Left cardiac atrium (tissue), 4 donors: ENCODE measurements at regions not wholly inside any gene's neighbourhood (a gene's known extent, or its start where the extent isn't known, plus 50 kb on each side); places are given as distances from the start of the nearest gene placed in this dataset.

ENCODE experiments used
- ATAC-seq, 2 donors: fragments of 200-7000 bp; cut with Tn5 transposase; one replicate each; pipeline ENCODE4 v1.9.1; 2020; ENCODE audit warnings: mild to moderate bottlenecking in 2 of 2, moderate library complexity in 2 of 2
- DNase-seq: peaks from one replicate; pipeline ENCODE4 v3.0.0-alpha.2; 2020
- intact Hi-C, 2 donors: fragments of 100-400 bp; cut with DNase I; formaldehyde crosslinking; loops; one replicate each; pipeline versions ENCODE4 v1.14.1 to v1.15.1; 2022 to 2023
- donor health status: DM: no; HTN: yes; CAD: no.
- donor health status: DM: no; HTN: yes; CAD: no; lungs with severe emphysema.
- donor health status: DM: yes; HTN: yes; CAD: no.
- donor health status: Dilated cardiomyopathy.

GRCh38 chr13:62057286-62057685 is 641.6 kb upstream of the PCDH20 start:
- ATAC-seq = no peak
- intact Hi-C loops = no loop called here
- no peak for DNase-seq

GRCh38 chr13:62049992-62050391 is 634.3 kb upstream of the PCDH20 start:
- ATAC-seq = no peak
- no peak for DNase-seq
- intact Hi-C loops = no loop called here

- no peak for DNase-seq
- no peak for ATAC-seq
- intact Hi-C loops = no loop called here
These were observed 630.9 kb upstream of the PCDH20 start for GRCh38 chr13:62046512-62046911.

- DNase-seq (no peak), ATAC-seq (no peak)
- intact Hi-C loops = no loop called here
These were observed 628.0 kb upstream of the PCDH20 start for GRCh38 chr13:62043600-62043999.

GRCh38 chr13:62040806-62041205 is 625.2 kb upstream of the PCDH20 start:
- no peak for DNase-seq
- ATAC-seq = no peak
- intact Hi-C loops = no loop called here

- DNase-seq (no peak), ATAC-seq (no peak)
- intact Hi-C loops = no loop called here
These were observed 624.4 kb upstream of the PCDH20 start for GRCh38 chr13:62040078-62040477.

- DNase-seq = no peak
- no peak for ATAC-seq
- intact Hi-C loops = no loop called here
These were observed 622.6 kb upstream of the PCDH20 start for GRCh38 chr13:62038214-62038613.

- no peak for DNase-seq
- intact Hi-C loops = no loop called here
- ATAC-seq = no peak
These were observed 620.3 kb upstream of the PCDH20 start for GRCh38 chr13:62035981-62036380.

- no peak for ATAC-seq
- DNase-seq = no peak
- intact Hi-C loops = no loop called here
These were observed 618.3 kb upstream of the PCDH20 start for GRCh38 chr13:62033934-62034333.

GRCh38 chr13:62022369-62022768 is 606.7 kb upstream of the PCDH20 start:
- intact Hi-C loops = no loop called here
- DNase-seq (no peak), ATAC-seq (no peak)

GRCh38 chr13:62019858-62020257 is 604.2 kb upstream of the PCDH20 start:
- no peak for ATAC-seq
- intact Hi-C loops = no loop called here

GRCh38 chr13:62014299-62014698 is 598.6 kb upstream of the PCDH20 start:
- intact Hi-C loops = no loop called here
- no peak for DNase-seq
- ATAC-seq = no peak

More at GRCh38 chr13:62019858-62020257, 604.2 kb upstream of the PCDH20 start:
- DNase-seq = no peak

- no peak for DNase-seq
- no peak for ATAC-seq
- intact Hi-C loops = no loop called here
These were observed 587.8 kb upstream of the PCDH20 start for GRCh38 chr13:62003452-62003851.

GRCh38 chr13:61994174-61994573 is 578.5 kb upstream of the PCDH20 start:
- ATAC-seq = no peak
- intact Hi-C loops = no loop called here
- DNase-seq = no peak

GRCh38 chr13:61989978-61990377 is 574.3 kb upstream of the PCDH20 start:
- DNase-seq = no peak
- no peak for ATAC-seq
- intact Hi-C loops = no loop called here

GRCh38 chr13:61988810-61989209 is 573.2 kb upstream of the PCDH20 start:
- intact Hi-C loops = no loop called here
- DNase-seq (no peak), ATAC-seq (no peak)

GRCh38 chr13:61975001-61975400 is 559.4 kb upstream of the PCDH20 start:
- DNase-seq (no peak), ATAC-seq (no peak)
- intact Hi-C loops = no loop called here

- ATAC-seq = no peak
- intact Hi-C loops = no loop called here
- DNase-seq = no peak
These were observed 550.1 kb upstream of the PCDH20 start for GRCh38 chr13:61965756-61966155.

- intact Hi-C loops = no loop called here
These were observed 545.3 kb upstream of the PCDH20 start for GRCh38 chr13:61960981-61961380.

GRCh38 chr13:61954092-61954491 is 538.4 kb upstream of the PCDH20 start:
- no peak for DNase-seq
- intact Hi-C loops = loop anchor here in 1 of 2 donors (5.0 kb wide), 1 partner anchor 1327 kb away; no protein-coding TSS in a partner anchor
- ATAC-seq = no peak

More at GRCh38 chr13:61960981-61961380, 545.3 kb upstream of the PCDH20 start:
- ATAC-seq (no peak), DNase-seq (no peak)

GRCh38 chr13:61950828-61951227 is 535.2 kb upstream of the PCDH20 start:
- no peak for DNase-seq
- ATAC-seq = no peak
- intact Hi-C loops = loop anchor here in 1 of 2 donors (5.0 kb wide), 1 partner anchor 1324 kb away; no protein-coding TSS in a partner anchor

GRCh38 chr13:61944329-61944929 is 528.8 kb upstream of the PCDH20 start:
- intact Hi-C loops = no loop called here
- no peak for ATAC-seq

More at GRCh38 chr13:61944329-61944929, 528.8 kb upstream of the PCDH20 start:
- DNase-seq = no peak
